ENCODE measurements at regions not wholly inside any gene's neighbourhood (a gene's known extent, or its start where the extent isn't known, plus 50 kb on each side); places are given as distances from the start of the nearest gene placed in this dataset.

DNA sequence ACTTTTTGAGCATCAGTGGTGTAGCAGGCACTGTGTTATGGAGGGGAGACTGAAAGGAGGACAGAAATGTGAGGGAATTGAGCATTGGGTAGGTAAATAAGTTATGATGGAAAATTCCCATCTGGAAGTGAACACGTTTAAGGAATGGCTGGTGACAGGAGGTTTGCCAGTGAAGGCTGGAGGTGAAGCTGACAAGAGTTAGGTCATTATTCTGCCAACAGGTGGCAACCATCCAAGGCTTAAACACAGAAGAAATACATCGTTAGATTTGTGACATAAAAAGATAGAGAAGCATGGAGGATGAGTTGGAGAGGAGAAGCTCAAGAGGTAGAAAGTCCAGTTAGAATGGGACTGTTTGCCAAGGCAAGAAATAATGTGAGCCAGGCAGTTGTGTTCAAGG lies 455.3 kb upstream of the SGCD start:
- TF ChIP-seq EP300 (IDR thresholded peaks at IDR 0.05): no peak
- no peak for TF ChIP-seq POLR2A (IDR thresholded peaks at IDR 0.05)
- TF ChIP-seq CTCF (IDR thresholded peaks at IDR 0.05): no peak
- TF ChIP-seq POLR2AphosphoS5 (IDR thresholded peaks at IDR 0.05): no peak
